ENCODE measurements at regions not wholly inside any gene's neighbourhood (a gene's known extent, or its start where the extent isn't known, plus 50 kb on each side); places are given as distances from the start of the nearest gene placed in this dataset.

GRCh38 chr5:8247049-8247899 is 378.3 kb downstream of the MTRR start:
- H3K27me3 ChIP-seq (ENCODE audit: insufficient read depth, low read depth, low read length) = no peaks in the 10 kb centered on the region

GRCh38 chr5:8253376-8253775 is 384.4 kb downstream of the MTRR start:
- H4K20me1 ChIP-seq (ENCODE audit: insufficient read depth) = no peaks in the 10 kb centered on the region
- no peak overlapping the region for H3K27ac ChIP-seq (ENCODE audit: low read length)
- H3K9me3 ChIP-seq (ENCODE audit: low read length) = no peaks in the 10 kb centered on the region
- H3K79me2 ChIP-seq (replicated peaks; ENCODE audit: insufficient read depth, low read length) = no peaks in the 10 kb centered on the region
- no peaks in the 10 kb centered on the region for H3F3A ChIP-seq (ENCODE audit: insufficient read depth, low read length, poor library complexity, severe bottlenecking)
- no peak overlapping the region for H3K9ac ChIP-seq (ENCODE audit: low read length)
- H3K27me3 ChIP-seq (ENCODE audit: insufficient read depth, low read depth, low read length) = no peaks in the 10 kb centered on the region
- H3K36me3 ChIP-seq (ENCODE audit: insufficient read depth, low read length) = no peaks in the 10 kb centered on the region
- H3K9me2 ChIP-seq (ENCODE audit: insufficient read depth, low read length) = no peaks in the 10 kb centered on the region
- H3K4me2 ChIP-seq (ENCODE audit: low read length) = no peak overlapping the region
- H2AFZ ChIP-seq (ENCODE audit: low read depth, low read length) = no peak overlapping the region
- no peak overlapping the region for H3K4me3 ChIP-seq (ENCODE audit: low read length)
- TF ChIP-seq SMC3 (conservative IDR thresholded peaks at IDR 0.05; ENCODE audit: poor library complexity) (no peak), RAD21 (conservative IDR thresholded peaks at IDR 0.05) (no peak), EP300 (conservative IDR thresholded peaks at IDR 0.05; ENCODE audit: poor library complexity, severe bottlenecking) (no peak), EZH2 (IDR thresholded peaks at IDR 0.05; ENCODE audit: borderline replicate concordance, insufficient read depth, low read length, poor library complexity, severe bottlenecking) (no peak), MXI1 (conservative IDR thresholded peaks at IDR 0.05; ENCODE audit: poor library complexity, severe bottlenecking) (no peak), POLR2AphosphoS5 (IDR thresholded peaks at IDR 0.05) (no peak), TAF1 (IDR thresholded peaks at IDR 0.05; ENCODE audit: low read depth) (no peak), REST (IDR thresholded peaks at IDR 0.05; ENCODE audit: borderline replicate concordance) (no peak)

More at GRCh38 chr5:8247049-8247899, 378.3 kb downstream of the MTRR start:
- peak; percentile 74 for TF ChIP-seq RAD21 (conservative IDR thresholded peaks at IDR 0.05)
- TF ChIP-seq REST (IDR thresholded peaks at IDR 0.05; ENCODE audit: borderline replicate concordance) = no peak
- peak; percentile 73 for TF ChIP-seq SMC3 (conservative IDR thresholded peaks at IDR 0.05; ENCODE audit: poor library complexity)
- peak; percentile 66 for TF ChIP-seq CTCF (IDR thresholded peaks at IDR 0.05; ENCODE audit: poor library complexity, severe bottlenecking)
- Histone ChIP-seq H3K4me2 (ENCODE audit: low read length) (no peak overlapping the region), H3K9me3 (ENCODE audit: low read length) (no peaks in the 10 kb centered on the region), H4K20me1 (ENCODE audit: insufficient read depth) (no peaks in the 10 kb centered on the region), H3K4me3 (ENCODE audit: low read length) (no peak overlapping the region), H3K79me2 (replicated peaks; ENCODE audit: insufficient read depth, low read length) (no peaks in the 10 kb centered on the region), H3K27ac (ENCODE audit: low read length) (no peak overlapping the region), H3F3A (ENCODE audit: insufficient read depth, low read length, poor library complexity, severe bottlenecking) (no peaks in the 10 kb centered on the region), H3K36me3 (ENCODE audit: insufficient read depth, low read length) (no peaks in the 10 kb centered on the region), H3K9ac (ENCODE audit: low read length) (no peak overlapping the region), H3K9me2 (ENCODE audit: insufficient read depth, low read length) (no peaks in the 10 kb centered on the region), H2AFZ (ENCODE audit: low read depth, low read length) (no peak overlapping the region)

Data from neural cell (in vitro differentiated cells).